ENCODE measurements at regions not wholly inside any gene's neighbourhood (a gene's known extent, or its start where the extent isn't known, plus 50 kb on each side); places are given as distances from the start of the nearest gene placed in this dataset.

GRCh38 chr12:108043286-108043685, 85.8 kb upstream of the WSCD2 start:
- no peak for DNase-seq

- DNase-seq = no peak
Observed at GRCh38 chr12:108043750-108044533, 85.1 kb upstream of the WSCD2 start.

GRCh38 chr12:108046135-108046534, 83.0 kb upstream of the WSCD2 start:
- DNase-seq = no peak

- no peak for DNase-seq
Observed at GRCh38 chr12:108046650-108047049, 82.4 kb upstream of the WSCD2 start.

- DNase-seq = no peak
Observed at GRCh38 chr12:108047071-108047550, 82.0 kb upstream of the WSCD2 start.

GRCh38 chr12:108048686-108049085, 80.4 kb upstream of the WSCD2 start:
- no peak for DNase-seq

GRCh38 chr12:108050696-108051095, 78.4 kb upstream of the WSCD2 start:
- no peak for DNase-seq

GRCh38 chr12:108052260-108052659, 76.8 kb upstream of the WSCD2 start:
- no peak for DNase-seq

- no peak for DNase-seq
Observed at GRCh38 chr12:108053512-108053911, 75.6 kb upstream of the WSCD2 start.

- DNase-seq = no peak
Observed at GRCh38 chr12:108054496-108054895, 74.6 kb upstream of the WSCD2 start.

- no peak for DNase-seq
Observed at GRCh38 chr12:108055141-108055540, 73.9 kb upstream of the WSCD2 start.

- no peak for DNase-seq
Observed at GRCh38 chr12:108060067-108060466, 69.0 kb upstream of the WSCD2 start.

GRCh38 chr12:108060903-108061302, 68.2 kb upstream of the WSCD2 start:
- no peak for DNase-seq

GRCh38 chr12:108063192-108063591, 65.9 kb upstream of the WSCD2 start:
- DNase-seq = no peak

GRCh38 chr12:108065069-108065468, 64.0 kb upstream of the WSCD2 start:
- no peak for DNase-seq

GRCh38 chr12:108066583-108067577, 62.2 kb upstream of the WSCD2 start:
- DNase-seq = no peak

GRCh38 chr12:108069651-108070165, 59.4 kb upstream of the WSCD2 start:
- no peak for DNase-seq

- no peak for DNase-seq
Observed at GRCh38 chr12:108075561-108075960, 53.5 kb upstream of the WSCD2 start.

GRCh38 chr12:108076556-108076955, 52.5 kb upstream of the WSCD2 start:
- no peak for DNase-seq

GRCh38 chr12:108078428-108078827, 50.7 kb upstream of the WSCD2 start:
- DNase-seq = no peak

Data from CD4-positive, alpha-beta T cell treated with Interleukin-6 for 4 hours (primary cell).